Lung (tissue), 11 donors: ENCODE measurements at regions not wholly inside any gene's neighbourhood (a gene's known extent, or its start where the extent isn't known, plus 50 kb on each side); places are given as distances from the start of the nearest gene placed in this dataset.

Experiments
- ATAC-seq: fragments of 200-7000 bp; cut with Tn5 transposase; one replicate; pipeline ENCODE4 v1.9.1; 2020; ENCODE audit warnings: moderate number of reproducible peaks; ENCODE audit not compliant: insufficient read depth, low FRiP score
- DNase-seq, 3 donors: peaks; one replicate each; pipeline ENCODE4 v3.0.0-alpha.2; 2013 to 2017
- H3K27ac ChIP-seq, 2 donors: one replicate each; pipeline ENCODE4 v1.5.1; 2013; ENCODE audit warnings: mild to moderate bottlenecking in 2 of 2, moderate library complexity in 2 of 2, control low read depth in 1 of 2, inconsistent platforms in 1 of 2, low read depth in 1 of 2, low read length in 1 of 2
- H3K27me3 ChIP-seq, 3 donors: one replicate each; pipeline ENCODE4 v1.5.1; 2013; ENCODE audit warnings: low read length in 2 of 3; ENCODE audit not compliant: control insufficient read depth in 3 of 3, insufficient read depth in 3 of 3
- H3K36me3 ChIP-seq, 4 donors: one replicate each; pipeline ENCODE4 v1.5.1; 2013; ENCODE audit warnings: low read length in 4 of 4, mild to moderate bottlenecking in 1 of 4, moderate library complexity in 1 of 4; ENCODE audit not compliant: control insufficient read depth in 4 of 4, insufficient read depth in 4 of 4
- H3K4me1 ChIP-seq, 5 donors: one replicate each; pipeline ENCODE4 v1.5.1; 2013; ENCODE audit warnings: low read length in 5 of 5, mild to moderate bottlenecking in 2 of 5, moderate library complexity in 1 of 5; ENCODE audit not compliant: control insufficient read depth in 5 of 5, insufficient read depth in 5 of 5
- H3K4me3 ChIP-seq: one replicate; pipeline ENCODE4 v1.5.1; 2013; ENCODE audit warnings: mild to moderate bottlenecking, control low read depth, moderate library complexity
- H3K9ac ChIP-seq, 2 donors: one replicate each; pipeline ENCODE4 v1.5.1; 2013; ENCODE audit warnings: low read length in 2 of 2, control low read depth in 1 of 2; ENCODE audit not compliant: insufficient read depth in 1 of 2
- H3K9me3 ChIP-seq, 4 donors: one replicate each; pipeline ENCODE4 v1.5.1; 2013; ENCODE audit warnings: low read length in 3 of 4, mild to moderate bottlenecking in 1 of 4, moderate library complexity in 1 of 4; ENCODE audit not compliant: control insufficient read depth in 4 of 4, insufficient read depth in 3 of 4
- WGBS, 2 donors: extraction: QIAGEN DNeasy Blood & Tissue Kit; methylation state at CpG; one replicate each; pipeline ENCODE4 v1.1.7; 2013; 5-methylcytosine and 5-hydroxymethylcytosine counted together
- TF ChIP-seq, protein P1 (sequence below): IDR thresholded peaks from 2 replicates; pipeline ENCODE4 v1.5.1; 2012; ENCODE audit warnings: mild to moderate bottlenecking; ENCODE audit errors: control extremely low read depth, extremely low read depth
- donor health status: control.
- donor health status: control.
- donor health status: Bipolar disorder and iron deficiency.
- donor health status: healthy.
- donor health status: DM: yes; HTN: yes; CAD: no.

GRCh38 chr5:56712895-56713591 lies 102.3 kb upstream of the MAP3K1 start:
- H3K4me3 ChIP-seq, result no peak overlapping the region
- 69 to 74% methylated on average over 5 of the region's 5 CpGs for WGBS, 2 donors
- H3K27ac ChIP-seq, result no peak overlapping the region
- H3K9me3 ChIP-seq, result no peaks in the 10 kb centered on the region
- H3K9ac ChIP-seq, result no peak overlapping the region
- DNase-seq (no peak), ATAC-seq (no peak)
- H3K27me3 ChIP-seq, result no peaks in the 10 kb centered on the region
- TF ChIP-seq, protein P1, sequence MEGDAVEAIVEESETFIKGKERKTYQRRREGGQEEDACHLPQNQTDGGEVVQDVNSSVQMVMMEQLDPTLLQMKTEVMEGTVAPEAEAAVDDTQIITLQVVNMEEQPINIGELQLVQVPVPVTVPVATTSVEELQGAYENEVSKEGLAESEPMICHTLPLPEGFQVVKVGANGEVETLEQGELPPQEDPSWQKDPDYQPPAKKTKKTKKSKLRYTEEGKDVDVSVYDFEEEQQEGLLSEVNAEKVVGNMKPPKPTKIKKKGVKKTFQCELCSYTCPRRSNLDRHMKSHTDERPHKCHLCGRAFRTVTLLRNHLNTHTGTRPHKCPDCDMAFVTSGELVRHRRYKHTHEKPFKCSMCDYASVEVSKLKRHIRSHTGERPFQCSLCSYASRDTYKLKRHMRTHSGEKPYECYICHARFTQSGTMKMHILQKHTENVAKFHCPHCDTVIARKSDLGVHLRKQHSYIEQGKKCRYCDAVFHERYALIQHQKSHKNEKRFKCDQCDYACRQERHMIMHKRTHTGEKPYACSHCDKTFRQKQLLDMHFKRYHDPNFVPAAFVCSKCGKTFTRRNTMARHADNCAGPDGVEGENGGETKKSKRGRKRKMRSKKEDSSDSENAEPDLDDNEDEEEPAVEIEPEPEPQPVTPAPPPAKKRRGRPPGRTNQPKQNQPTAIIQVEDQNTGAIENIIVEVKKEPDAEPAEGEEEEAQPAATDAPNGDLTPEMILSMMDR, result no peak
- peaks cover 0 to 15% (median 0%) of the 10 kb centered on the region in 5 donors for H3K4me1 ChIP-seq
- H3K36me3 ChIP-seq, result no peaks in the 10 kb centered on the region

DNA sequence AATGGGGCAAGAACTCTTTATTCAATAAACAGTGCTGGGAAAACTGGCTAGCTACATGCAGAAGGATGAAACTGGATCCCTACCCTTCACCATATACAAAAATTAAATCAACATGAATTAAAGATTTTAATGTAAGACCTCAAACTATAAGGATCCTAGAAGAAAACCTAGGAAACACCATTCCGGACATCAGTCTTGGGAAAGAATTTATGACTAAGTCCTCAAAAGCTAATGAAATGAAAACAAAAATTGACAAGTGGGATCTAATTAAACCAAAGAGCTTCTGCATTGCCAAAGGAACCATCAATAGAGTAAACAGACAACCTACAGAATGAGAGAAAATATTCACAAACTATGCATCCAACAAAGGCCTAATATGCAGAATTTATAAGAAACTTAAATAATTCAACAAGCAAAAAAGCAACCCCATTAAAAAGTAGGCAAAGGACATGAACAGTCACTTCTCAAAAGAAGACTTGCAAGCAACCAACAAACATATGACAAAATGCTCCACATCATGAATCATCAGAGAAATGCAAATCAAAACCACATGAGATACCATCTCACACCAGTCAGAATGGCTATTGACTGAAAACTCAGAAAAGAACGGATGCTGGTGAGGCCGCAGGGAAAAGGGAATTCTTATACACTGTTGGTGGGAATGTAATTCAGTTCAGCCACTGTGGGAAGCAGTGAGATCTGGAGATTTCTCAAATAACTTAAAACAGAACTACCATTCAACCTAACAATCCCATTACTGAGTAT lies 104.3 kb upstream of the MAP3K1 start:
- no peak overlapping the region for H3K4me3 ChIP-seq
- no peaks in the 10 kb centered on the region for H3K9me3 ChIP-seq
- H3K36me3 ChIP-seq, result no peaks in the 10 kb centered on the region
- no peaks in the 10 kb centered on the region for H3K27me3 ChIP-seq
- TF ChIP-seq, protein P1, result no peak
- WGBS, 2 donors, result 96 to 97% methylated on average over 3 of the region's 3 CpGs
- H3K4me1 ChIP-seq, result no peaks in the 10 kb centered on the region
- H3K27ac ChIP-seq, result no peak overlapping the region
- H3K9ac ChIP-seq, result no peak overlapping the region
- ATAC-seq, result no peak
- DNase-seq, result no peak

DNA sequence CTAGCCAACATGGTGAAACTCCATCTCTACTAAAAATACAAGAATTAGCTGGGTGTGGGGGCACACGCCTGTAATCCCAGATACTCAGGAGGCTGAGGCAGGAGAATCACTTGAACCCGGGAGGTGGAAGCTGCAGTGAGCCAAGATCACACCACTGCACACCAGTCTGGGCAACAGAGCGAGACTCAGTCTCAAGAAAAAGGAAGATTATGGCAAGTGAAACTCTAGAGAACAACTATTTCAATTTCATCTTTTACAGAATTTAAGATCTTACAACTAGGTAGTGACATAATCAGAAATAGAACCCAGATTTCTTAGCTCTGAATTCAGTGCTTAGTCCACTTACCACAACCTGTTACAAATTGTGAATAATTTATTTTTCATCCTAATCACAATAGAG lies 108.8 kb upstream of the MAP3K1 start:
- no peaks in the 10 kb centered on the region for H3K36me3 ChIP-seq
- H3K27me3 ChIP-seq, result no peaks in the 10 kb centered on the region
- TF ChIP-seq, protein P1, result no peak
- no peak overlapping the region for H3K9ac ChIP-seq
- WGBS, 2 donors, result 91 to 97% methylated on average over 3 of the region's 3 CpGs
- H3K4me1 ChIP-seq, result no peaks in the 10 kb centered on the region
- H3K9me3 ChIP-seq, result no peaks in the 10 kb centered on the region
- no peak overlapping the region for H3K27ac ChIP-seq
- H3K4me3 ChIP-seq, result no peak overlapping the region
- ATAC-seq (no peak), DNase-seq (no peak)
